NCI-H748 (cell line): ENCODE measurements at regions not wholly inside any gene's neighbourhood (a gene's known extent, or its start where the extent isn't known, plus 50 kb on each side); places are given as distances from the start of the nearest gene placed in this dataset.

Experiments used
- DNase-seq: peaks from one replicate; lab custom pipeline; 2025; ENCODE audit not compliant: unreplicated experiment; lab: John Stamatoyannopoulos, UW

DNA sequence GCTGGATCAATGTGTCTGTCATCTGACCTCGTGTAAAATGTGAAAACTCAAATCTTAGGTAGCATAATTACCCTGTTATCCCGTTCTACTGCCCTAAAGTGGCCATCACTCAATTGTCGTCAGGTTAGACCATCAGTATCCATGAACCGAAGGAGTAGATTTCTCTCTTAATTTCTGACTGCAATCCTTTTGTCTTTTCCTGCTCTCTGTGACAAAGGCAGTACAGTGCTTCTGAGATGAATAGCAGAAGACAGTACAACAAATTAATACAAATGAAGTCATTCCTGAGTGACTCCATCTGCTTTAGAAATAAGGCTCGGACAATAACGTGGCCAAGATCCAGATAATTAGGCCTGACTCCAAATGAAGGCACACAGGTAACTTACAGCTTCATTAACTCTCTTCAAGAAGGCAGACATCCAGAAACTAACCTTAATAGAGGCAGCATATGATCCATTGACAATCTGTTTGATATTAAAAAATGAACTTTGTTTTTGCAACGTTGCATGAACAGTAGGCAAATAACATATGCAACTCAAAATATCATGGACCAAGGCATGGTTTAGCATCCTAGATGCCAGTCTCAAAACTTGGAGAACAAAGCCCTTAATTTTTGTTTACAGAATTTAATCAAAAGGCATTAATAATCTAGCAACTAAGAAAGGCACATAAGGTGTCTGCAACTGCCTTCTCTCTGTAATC lies 96.7 kb upstream of the CDH20 start:
- no peak for DNase-seq

DNA sequence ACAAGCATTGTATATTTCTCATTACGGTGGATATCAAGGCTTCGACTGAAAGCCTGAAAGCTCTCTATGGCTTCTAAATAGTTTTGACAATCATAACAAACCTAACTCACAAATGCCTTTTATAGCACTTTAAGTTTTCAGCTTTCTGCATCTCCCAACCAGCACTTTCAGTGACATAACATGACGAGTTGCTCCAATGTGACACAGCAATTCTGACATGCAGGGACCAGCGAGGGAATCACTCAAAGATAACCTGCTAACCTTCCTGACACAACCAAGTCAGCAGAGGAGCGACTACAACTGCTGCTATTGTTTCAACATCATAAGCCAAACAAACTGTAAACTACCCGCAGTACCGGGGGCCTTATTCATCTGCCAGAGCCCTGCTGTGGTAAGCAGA lies 95.7 kb upstream of the CDH20 start:
- no peak for DNase-seq

DNA sequence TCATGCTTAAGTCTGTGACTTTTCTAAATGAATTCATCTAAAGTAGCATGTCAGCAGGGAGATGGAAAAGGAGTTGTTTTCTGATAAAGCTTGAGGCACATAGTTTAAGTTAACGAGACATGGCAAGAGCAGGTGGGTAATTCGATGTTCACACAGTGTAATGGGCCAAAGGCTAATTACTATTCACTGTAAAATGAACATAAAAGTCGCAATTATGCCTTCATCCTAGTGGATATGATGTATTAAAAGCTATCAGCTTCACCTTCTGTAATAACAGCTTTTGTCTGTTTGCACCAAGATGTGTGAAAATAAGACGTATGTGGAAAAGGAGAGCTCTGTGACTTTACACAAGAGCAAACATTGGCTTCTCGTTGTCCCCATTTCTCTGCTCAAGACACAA lies 94.2 kb upstream of the CDH20 start:
- peak; percentile 88 for DNase-seq

DNA sequence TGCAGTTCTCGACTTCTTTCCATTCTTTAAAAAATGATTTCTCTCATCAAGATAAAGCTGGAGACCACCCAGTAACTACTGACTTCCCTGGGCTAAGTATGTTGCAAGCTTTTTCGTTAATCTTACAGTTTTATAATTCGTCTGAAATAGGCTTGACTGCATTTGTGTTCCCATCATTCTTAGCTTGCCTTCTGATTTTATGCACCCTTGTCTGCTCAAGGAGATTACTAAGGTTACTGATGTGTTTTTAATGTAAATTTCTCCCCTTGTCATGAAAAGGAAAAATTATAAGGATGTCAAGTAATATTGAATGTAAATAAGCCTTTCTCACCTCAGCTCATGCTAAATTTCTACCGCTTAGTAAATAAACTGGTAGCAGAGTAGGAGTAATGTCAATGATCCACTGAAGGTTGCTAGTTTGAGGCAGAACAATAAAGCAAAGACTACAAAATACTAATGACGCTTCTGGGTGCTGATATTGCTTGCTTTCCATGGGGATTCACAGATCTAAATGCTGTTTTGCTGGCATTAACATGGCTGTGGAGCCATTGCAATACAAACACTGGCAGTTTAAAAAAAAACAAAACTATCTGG lies 91.9 kb upstream of the CDH20 start:
- no peak for DNase-seq

DNA sequence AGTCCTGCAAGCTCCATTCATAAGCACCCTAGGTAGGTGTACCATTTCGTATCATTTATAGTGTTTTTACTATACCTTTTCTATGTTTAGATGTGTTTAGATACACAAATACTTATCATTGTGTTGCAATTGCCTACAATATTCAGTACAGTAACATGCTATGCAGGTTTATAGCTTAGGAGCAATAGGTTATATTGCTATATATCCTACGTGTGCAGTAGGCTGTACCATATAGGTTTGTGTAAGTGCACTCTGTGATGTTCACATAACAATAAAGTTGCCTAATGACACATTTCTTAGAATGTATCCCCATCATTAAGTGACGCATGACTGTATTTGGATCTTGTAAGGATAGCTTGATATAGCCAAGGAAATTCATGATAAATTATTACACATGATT lies 88.6 kb upstream of the CDH20 start:
- DNase-seq = no peak

DNA sequence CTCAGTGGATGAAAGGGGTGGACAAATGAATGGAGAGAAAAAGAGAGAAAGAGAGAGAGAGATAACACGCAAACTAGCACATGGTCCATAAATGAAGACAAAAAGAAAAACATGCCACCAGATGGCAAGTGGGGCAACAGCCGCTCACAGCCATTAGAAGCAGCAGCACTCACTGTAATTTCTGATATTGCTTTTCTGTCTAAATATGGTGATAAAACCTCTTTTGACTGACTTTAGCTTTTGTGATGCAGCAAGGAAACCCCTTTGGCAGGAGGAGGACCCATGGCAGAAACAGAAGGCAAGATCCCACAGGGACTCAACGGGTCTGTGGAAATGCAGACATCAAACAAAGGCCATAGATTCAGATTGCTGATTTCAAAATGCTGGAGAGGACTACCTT lies 88.0 kb upstream of the CDH20 start:
- DNase-seq = no peak

DNA sequence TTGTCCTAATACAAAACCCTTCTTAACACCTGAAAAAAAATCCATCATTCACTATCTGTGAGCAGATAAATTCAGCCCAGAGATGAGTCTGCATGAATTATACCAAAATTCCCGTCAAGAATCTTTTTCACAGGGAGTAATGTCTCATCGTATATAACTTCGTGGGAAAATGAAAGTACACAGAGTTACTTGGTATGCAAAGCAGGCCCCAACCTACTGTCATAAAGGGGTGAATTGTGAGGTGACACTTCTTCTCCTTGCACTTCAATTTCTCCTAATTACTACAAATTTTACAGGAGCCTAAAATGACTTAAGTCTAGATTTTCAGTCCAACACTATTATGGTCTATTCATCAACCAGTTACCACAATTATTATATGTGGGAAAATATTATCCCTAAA lies 84.6 kb upstream of the CDH20 start:
- DNase-seq = no peak

DNA sequence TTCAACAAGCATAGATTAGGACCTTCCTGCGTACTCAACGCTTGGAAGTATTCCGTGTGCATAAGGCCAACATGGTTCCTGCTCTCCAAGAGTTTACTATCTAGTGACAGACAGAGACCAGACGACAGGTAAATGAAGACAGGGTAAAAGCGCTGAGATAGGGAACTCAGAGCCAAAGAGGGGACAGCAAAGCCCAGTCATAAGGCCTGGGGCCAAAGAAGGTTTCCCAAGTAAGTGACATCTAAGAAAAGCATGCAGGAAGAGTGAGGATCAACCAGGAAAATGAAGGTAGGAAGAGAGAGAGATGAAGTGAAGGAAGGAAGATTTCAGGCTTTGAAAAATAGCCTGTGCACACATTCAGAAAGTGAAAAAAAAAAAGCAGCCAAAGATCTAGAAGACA lies 76.9 kb upstream of the CDH20 start:
- no peak for DNase-seq

DNA sequence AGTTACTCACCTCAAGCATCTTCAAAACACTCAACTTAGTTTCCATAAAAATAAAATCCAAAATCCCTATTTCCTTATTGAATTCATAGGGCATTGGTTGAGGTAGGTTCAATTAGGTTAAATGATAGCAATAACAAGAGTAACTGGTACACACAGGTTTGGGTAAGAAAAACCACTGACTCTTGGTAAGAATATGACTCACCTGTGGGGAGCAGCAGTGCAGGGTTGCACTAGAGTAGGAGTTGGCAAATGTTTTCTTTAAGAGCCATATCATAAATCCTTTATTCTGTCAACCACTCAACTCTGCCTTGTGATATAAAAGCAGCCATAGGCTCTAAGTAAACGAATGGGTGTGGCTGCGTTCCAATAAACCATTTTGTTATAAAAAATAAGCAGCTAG lies 71.4 kb upstream of the CDH20 start:
- DNase-seq = peak; percentile 14

DNA sequence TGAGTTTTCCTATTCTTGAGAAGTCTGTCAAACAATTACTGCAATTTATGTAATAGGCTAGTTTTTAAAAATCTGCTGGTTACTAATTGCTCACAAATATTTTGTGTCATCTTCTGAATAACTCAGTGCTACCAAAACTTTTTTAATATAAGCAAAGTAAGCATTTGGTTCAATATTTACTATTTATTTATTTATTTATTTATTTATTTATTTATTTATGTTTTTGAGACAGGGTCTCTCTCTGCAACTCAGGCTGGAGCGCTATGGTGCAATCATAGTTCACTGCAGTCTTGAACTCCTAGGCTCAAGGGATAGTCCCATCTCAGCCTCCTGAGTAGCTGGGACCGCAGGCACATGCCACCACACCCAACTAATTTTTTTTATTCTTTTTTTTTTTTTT lies 60.4 kb upstream of the CDH20 start:
- DNase-seq = no peak

DNA sequence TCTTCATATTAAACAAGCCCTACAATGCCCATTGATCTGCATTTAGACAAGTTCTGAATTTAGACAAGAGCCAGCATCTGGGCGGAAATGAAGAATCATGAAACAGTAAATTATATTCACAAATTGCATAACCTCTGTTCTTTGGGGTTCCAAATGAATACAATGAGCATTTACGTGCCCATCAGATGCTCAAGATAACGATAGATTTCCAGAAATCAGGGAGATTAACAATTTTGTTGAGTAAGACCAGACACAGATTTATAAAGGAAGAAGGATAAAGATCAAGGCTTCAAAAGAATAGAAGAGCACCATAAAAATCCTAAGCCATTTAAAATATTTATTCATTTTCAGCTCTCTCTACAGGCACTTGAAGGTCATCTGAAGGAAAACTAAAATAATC lies 59.7 kb upstream of the CDH20 start:
- DNase-seq = no peak

DNA sequence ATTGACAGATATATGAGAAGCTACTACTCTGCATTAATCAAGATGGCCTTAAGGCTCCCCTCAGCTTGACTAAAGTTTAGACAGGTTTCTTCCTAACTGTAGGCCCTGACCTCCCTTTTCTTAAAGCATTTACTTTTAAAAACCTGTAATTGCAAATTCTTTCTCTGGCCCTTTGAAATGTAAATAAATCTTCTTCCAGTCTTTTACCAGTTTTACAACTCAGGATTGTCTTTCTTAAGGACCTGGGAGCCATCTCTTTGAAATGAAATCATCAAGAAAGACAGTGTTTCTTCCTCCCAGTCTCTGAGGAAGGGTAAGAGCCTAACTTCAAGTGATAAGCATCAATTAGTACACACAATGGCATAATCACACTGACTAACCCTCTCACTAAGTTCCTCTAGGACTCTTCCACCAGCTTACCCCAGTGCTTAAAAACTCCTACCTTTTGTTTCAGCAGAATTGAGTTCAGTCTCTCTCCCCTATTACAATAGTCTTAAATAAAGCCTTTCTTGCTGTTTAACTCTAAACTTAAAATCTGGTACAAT lies 58.7 kb upstream of the CDH20 start:
- DNase-seq = no peak

DNA sequence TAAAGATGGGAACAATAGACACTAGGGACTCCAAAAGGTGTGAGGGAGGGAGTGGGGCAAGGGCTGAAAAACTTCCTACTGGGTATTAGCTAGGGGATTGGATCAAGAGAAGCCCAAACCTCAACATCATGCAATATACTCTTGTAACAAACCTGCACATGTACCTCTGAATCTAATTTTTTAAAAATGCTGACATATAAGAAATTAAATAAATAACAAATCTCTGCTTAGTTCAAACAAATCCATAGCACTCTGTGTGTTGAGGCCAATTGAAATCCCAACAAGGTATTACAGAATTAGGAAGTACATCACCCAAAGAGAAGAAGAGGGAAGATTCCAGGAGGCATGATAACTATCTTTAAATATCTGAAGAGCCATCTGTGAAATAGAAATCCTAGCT lies 55.4 kb upstream of the CDH20 start:
- no peak for DNase-seq

DNA sequence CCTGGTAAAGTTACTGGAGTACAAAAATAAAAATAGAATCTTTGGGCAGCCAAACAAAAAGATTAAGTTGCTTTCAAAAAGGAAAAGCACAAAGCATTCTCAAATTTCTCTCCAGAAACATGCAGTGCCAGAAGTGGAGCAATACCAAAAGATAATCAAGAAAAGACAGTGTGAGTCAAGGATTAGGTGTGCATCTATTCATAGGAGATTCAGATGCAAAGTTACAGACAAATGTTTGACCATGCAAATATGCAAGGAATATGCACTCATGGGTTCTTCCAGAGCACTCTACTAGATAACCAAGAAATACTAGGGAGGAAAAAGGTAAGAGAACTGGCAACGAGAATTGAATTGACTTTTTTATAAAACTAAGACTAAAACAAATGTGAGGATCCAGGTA lies 51.8 kb upstream of the CDH20 start:
- no peak for DNase-seq

DNA sequence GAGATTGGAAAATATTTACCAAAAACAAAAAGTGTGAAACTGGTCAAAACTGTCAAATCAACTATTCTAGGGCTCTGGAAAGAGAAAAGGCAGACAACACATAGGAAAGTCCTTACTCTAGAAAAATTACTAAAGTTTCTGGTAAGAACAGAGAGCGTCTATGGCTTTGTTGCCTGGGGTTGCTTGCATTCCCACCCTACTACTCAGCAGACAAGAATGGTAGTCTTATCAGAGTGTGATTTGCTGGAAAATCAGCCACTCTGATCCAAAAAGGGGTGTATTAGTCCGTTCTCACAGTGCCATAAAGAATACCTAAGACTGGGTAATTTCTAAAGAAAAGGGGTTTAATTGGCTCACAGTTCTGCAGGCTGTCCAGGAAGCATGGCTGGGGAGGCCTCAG lies 50.3 kb upstream of the CDH20 start:
- no peak for DNase-seq
